ENCODE measurements at regions not wholly inside any gene's neighbourhood (a gene's known extent, or its start where the extent isn't known, plus 50 kb on each side); places are given as distances from the start of the nearest gene placed in this dataset.

DNA sequence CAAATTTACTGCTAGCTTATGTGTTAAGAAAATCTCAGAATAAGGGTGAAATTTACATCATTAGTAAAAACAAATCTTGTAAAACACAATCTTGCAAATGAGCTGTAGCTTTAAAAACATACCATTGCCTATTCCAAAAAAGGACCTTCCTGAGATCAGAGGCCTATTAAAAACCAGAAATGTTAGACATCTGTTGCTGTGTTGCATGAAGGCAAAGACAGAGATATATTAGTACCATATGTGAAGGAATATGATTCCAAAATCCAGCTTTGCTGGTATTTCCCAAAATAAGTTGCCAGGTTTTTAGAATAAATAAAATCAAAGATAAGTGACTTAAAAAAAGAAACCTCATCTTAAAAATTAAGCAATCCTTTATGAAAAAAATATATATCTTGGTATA is 504.1 kb upstream of the CDIN1 start (continued):
- TF ChIP-seq EGR1 (IDR thresholded peaks at IDR 0.05; ENCODE audit: low read depth): no peak

DNA sequence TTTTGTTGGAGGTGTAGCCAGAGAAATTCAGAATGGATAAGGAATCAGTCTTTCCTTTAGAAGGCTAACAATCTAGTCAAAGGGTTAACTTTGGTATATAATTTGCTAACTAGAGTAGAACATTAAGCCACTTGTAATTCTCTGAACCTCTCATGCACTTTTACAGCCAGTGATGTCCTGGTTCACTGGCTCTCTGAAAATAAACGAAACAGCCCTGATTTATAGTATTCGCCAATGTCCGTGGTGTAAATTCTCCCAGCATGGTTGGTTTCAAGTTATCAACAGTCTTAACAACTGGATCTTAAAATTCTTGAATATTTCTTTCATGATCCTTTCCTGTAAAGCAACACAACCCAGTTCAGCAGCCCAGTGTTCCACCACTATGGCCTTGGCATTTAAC is 500.4 kb upstream of the CDIN1 start:
- Histone ChIP-seq H3K27me3 (ENCODE audit: insufficient read depth, low read length) (no peaks in the 10 kb centered on the region), H3K4me1 (ENCODE audit: control insufficient read depth in 1 of 2, insufficient read depth in 2 of 2, low read length in 2 of 2) (no peaks in the 10 kb centered on the region), H3K36me3 (ENCODE audit: control insufficient read depth in 1 of 2, insufficient read depth in 2 of 2, low read length in 2 of 2) (no peaks in the 10 kb centered on the region), H3K9ac (ENCODE audit: low read length) (no peak overlapping the region), H3K4me3 (replicated peaks in 1 of 2; ENCODE audit: low read depth in 1 of 2, low read length in 2 of 2) (no peak overlapping the region), H3K9me2 (ENCODE audit: insufficient read depth) (no peaks in the 10 kb centered on the region), H2AFZ (ENCODE audit: low read depth, low read length, poor library complexity, severe bottlenecking) (no peak overlapping the region), H4K20me1 (ENCODE audit: insufficient read depth) (no peaks in the 10 kb centered on the region), H3K27ac (ENCODE audit: low read depth, low read length) (no peak overlapping the region), H3K9me3 (ENCODE audit: control insufficient read depth in 1 of 2, insufficient read depth in 1 of 2, low read depth in 1 of 2, low read length in 2 of 2) (peaks cover 0 to 4% of the 10 kb centered on the region in 2 experiments; a peak in 2 of 4 replicates), H3K4me2 (ENCODE audit: low read length) (no peak overlapping the region), H3K79me2 (ENCODE audit: insufficient read depth, low read length) (no peaks in the 10 kb centered on the region)
- ATAC-seq: no peak
- no peak for DNase-seq (ENCODE audit: low read depth, low spot score)
- TF ChIP-seq, protein P1, sequence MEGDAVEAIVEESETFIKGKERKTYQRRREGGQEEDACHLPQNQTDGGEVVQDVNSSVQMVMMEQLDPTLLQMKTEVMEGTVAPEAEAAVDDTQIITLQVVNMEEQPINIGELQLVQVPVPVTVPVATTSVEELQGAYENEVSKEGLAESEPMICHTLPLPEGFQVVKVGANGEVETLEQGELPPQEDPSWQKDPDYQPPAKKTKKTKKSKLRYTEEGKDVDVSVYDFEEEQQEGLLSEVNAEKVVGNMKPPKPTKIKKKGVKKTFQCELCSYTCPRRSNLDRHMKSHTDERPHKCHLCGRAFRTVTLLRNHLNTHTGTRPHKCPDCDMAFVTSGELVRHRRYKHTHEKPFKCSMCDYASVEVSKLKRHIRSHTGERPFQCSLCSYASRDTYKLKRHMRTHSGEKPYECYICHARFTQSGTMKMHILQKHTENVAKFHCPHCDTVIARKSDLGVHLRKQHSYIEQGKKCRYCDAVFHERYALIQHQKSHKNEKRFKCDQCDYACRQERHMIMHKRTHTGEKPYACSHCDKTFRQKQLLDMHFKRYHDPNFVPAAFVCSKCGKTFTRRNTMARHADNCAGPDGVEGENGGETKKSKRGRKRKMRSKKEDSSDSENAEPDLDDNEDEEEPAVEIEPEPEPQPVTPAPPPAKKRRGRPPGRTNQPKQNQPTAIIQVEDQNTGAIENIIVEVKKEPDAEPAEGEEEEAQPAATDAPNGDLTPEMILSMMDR (IDR thresholded peaks at IDR 0.05 in 2 of 3, conservative IDR thresholded peaks at IDR 0.05 in 1 of 3; ENCODE audit: borderline replicate concordance in 1 of 3, insufficient read depth in 1 of 3, low read depth in 2 of 3, low read length in 2 of 3): no peak
- TF ChIP-seq SIN3A (IDR thresholded peaks at IDR 0.05; ENCODE audit: low read depth): no peak
- no peak for TF ChIP-seq EZH2 (IDR thresholded peaks at IDR 0.05)
- TF ChIP-seq SRF (IDR thresholded peaks at IDR 0.05; ENCODE audit: low read depth): no peak
- TF ChIP-seq FOSL1 (IDR thresholded peaks at IDR 0.05; ENCODE audit: low read depth): no peak
- no peak for TF ChIP-seq SP1 (IDR thresholded peaks at IDR 0.05; ENCODE audit: low read depth)
- no peak for TF ChIP-seq POLR2A (IDR thresholded peaks at IDR 0.05; ENCODE audit: borderline replicate concordance, extremely low read depth, insufficient read depth, insufficient read length)
- no TSS peak for BruUV-seq (replicated peaks)
- ChIA-PET RAD21 (ENCODE audit: low non-redundant PET in 1 of 2, low total read pairs in 2 of 2, uncharacterized antibody in 2 of 2, unreplicated experiment in 2 of 2) (no interaction called here), CTCF (no interaction called here), POLR2A (no interaction called here)
- intact Hi-C loops (cut with micrococcal nuclease): no loop called here

DNA sequence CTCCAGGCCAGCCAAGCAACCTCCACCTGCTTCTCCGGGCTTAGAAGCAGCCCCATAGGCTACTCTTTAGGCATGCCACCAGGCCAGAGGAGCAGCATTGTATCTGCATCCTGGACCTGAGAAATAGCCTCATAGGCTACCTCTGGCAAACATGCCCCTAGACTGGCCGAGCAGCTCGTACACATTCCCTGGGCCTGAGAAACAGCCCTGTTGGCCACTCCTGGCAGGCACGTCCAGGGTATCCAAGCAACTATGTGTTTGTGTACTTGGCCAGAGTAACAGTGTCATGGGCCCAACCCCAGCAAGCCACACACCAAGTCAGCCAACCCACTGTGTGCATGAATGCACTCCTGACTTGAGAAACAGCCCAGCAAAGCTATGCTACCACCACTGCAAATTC is 498.7 kb upstream of the CDIN1 start:
- ChIA-PET CTCF (no interaction called here), POLR2A (no interaction called here), RAD21 (ENCODE audit: low non-redundant PET in 1 of 2, low total read pairs in 2 of 2, uncharacterized antibody in 2 of 2, unreplicated experiment in 2 of 2) (no interaction called here)
- Histone ChIP-seq H3K79me2 (ENCODE audit: insufficient read depth, low read length) (no peaks in the 10 kb centered on the region), H4K20me1 (ENCODE audit: insufficient read depth) (no peaks in the 10 kb centered on the region), H3K4me1 (ENCODE audit: control insufficient read depth in 1 of 2, insufficient read depth in 2 of 2, low read length in 2 of 2) (no peaks in the 10 kb centered on the region), H3K4me2 (ENCODE audit: low read length) (no peak overlapping the region), H3K27ac (ENCODE audit: low read depth, low read length) (no peak overlapping the region), H3K27me3 (ENCODE audit: insufficient read depth, low read length) (no peaks in the 10 kb centered on the region), H3K9me3 (ENCODE audit: control insufficient read depth in 1 of 2, insufficient read depth in 1 of 2, low read depth in 1 of 2, low read length in 2 of 2) (peaks cover 0 to 4% of the 10 kb centered on the region in 2 experiments; a peak in 2 of 4 replicates), H3K9ac (ENCODE audit: low read length) (no peak overlapping the region), H3K4me3 (replicated peaks in 1 of 2; ENCODE audit: low read depth in 1 of 2, low read length in 2 of 2) (no peak overlapping the region), H3K36me3 (ENCODE audit: control insufficient read depth in 1 of 2, insufficient read depth in 2 of 2, low read length in 2 of 2) (no peaks in the 10 kb centered on the region), H2AFZ (ENCODE audit: low read depth, low read length, poor library complexity, severe bottlenecking) (no peak overlapping the region), H3K9me2 (ENCODE audit: insufficient read depth) (no peaks in the 10 kb centered on the region)
- no TSS peak for BruUV-seq (replicated peaks)
- intact Hi-C loops (cut with micrococcal nuclease): no loop called here
- ATAC-seq: no peak
- no peak for DNase-seq (ENCODE audit: low read depth, low spot score)
- no peak for TF ChIP-seq SRF (IDR thresholded peaks at IDR 0.05; ENCODE audit: low read depth)
- TF ChIP-seq CBX3 (IDR thresholded peaks at IDR 0.05; ENCODE audit: low read depth): no peak
- TF ChIP-seq POLR2AphosphoS5 (IDR thresholded peaks at IDR 0.05; ENCODE audit: low read depth, low read length): no peak
- TF ChIP-seq FOSL1 (IDR thresholded peaks at IDR 0.05; ENCODE audit: low read depth): no peak
- TF ChIP-seq RAD21 (IDR thresholded peaks at IDR 0.05; ENCODE audit: low read depth): no peak
- TF ChIP-seq EZH2phosphoT487 (IDR thresholded peaks at IDR 0.05; ENCODE audit: borderline replicate concordance): no peak
- TF ChIP-seq ZNF274 (IDR thresholded peaks at IDR 0.05; ENCODE audit: low read depth, low read length): no peak
- no peak for TF ChIP-seq ELF1 (IDR thresholded peaks at IDR 0.05; ENCODE audit: borderline replicate concordance, low read depth)
- TF ChIP-seq POLR2A (IDR thresholded peaks at IDR 0.05; ENCODE audit: borderline replicate concordance, extremely low read depth, insufficient read depth, insufficient read length): no peak
- TF ChIP-seq JUND (IDR thresholded peaks at IDR 0.05): no peak
- TF ChIP-seq, protein P2, sequence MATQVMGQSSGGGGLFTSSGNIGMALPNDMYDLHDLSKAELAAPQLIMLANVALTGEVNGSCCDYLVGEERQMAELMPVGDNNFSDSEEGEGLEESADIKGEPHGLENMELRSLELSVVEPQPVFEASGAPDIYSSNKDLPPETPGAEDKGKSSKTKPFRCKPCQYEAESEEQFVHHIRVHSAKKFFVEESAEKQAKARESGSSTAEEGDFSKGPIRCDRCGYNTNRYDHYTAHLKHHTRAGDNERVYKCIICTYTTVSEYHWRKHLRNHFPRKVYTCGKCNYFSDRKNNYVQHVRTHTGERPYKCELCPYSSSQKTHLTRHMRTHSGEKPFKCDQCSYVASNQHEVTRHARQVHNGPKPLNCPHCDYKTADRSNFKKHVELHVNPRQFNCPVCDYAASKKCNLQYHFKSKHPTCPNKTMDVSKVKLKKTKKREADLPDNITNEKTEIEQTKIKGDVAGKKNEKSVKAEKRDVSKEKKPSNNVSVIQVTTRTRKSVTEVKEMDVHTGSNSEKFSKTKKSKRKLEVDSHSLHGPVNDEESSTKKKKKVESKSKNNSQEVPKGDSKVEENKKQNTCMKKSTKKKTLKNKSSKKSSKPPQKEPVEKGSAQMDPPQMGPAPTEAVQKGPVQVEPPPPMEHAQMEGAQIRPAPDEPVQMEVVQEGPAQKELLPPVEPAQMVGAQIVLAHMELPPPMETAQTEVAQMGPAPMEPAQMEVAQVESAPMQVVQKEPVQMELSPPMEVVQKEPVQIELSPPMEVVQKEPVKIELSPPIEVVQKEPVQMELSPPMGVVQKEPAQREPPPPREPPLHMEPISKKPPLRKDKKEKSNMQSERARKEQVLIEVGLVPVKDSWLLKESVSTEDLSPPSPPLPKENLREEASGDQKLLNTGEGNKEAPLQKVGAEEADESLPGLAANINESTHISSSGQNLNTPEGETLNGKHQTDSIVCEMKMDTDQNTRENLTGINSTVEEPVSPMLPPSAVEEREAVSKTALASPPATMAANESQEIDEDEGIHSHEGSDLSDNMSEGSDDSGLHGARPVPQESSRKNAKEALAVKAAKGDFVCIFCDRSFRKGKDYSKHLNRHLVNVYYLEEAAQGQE (IDR thresholded peaks at IDR 0.05; ENCODE audit: low read depth): no peak

All from HCT116 (cell line).